GM19238 (cell line): ENCODE measurements at regions not wholly inside any gene's neighbourhood (a gene's known extent, or its start where the extent isn't known, plus 50 kb on each side); places are given as distances from the start of the nearest gene placed in this dataset.

Source experiments
- DNase-seq: peaks from one replicate; pipeline ENCODE4 v3.0.0; 2011; ENCODE audit warnings: low spot score; ENCODE audit not compliant: insufficient read length

- no peak for DNase-seq
Observed at GRCh38 chr2:175468431-175469098, 287.1 kb upstream of the ATP5MC3 start.

GRCh38 chr2:175465101-175465500 lies 283.6 kb upstream of the ATP5MC3 start:
- no peak for DNase-seq

- no peak for DNase-seq
Observed at GRCh38 chr2:175464311-175464670, 282.8 kb upstream of the ATP5MC3 start.

GRCh38 chr2:175463589-175464310 lies 282.2 kb upstream of the ATP5MC3 start:
- DNase-seq, result no peak

GRCh38 chr2:175463169-175463568 lies 281.7 kb upstream of the ATP5MC3 start:
- DNase-seq, result no peak

GRCh38 chr2:175462246-175462645 lies 280.7 kb upstream of the ATP5MC3 start:
- DNase-seq, result no peak

GRCh38 chr2:175461839-175462238 lies 280.3 kb upstream of the ATP5MC3 start:
- DNase-seq, result no peak

- DNase-seq, result no peak
Observed at GRCh38 chr2:175457895-175458448, 276.5 kb upstream of the ATP5MC3 start.

GRCh38 chr2:175454953-175455389 lies 273.5 kb upstream of the ATP5MC3 start:
- DNase-seq, result no peak

GRCh38 chr2:175450029-175450760 lies 268.7 kb upstream of the ATP5MC3 start:
- no peak for DNase-seq

- DNase-seq, result no peak
Observed at GRCh38 chr2:175449616-175450015, 268.1 kb upstream of the ATP5MC3 start.

GRCh38 chr2:175446201-175446600 lies 264.7 kb upstream of the ATP5MC3 start:
- no peak for DNase-seq

GRCh38 chr2:175445281-175445680 lies 263.8 kb upstream of the ATP5MC3 start:
- no peak for DNase-seq

GRCh38 chr2:175442441-175442840 lies 260.9 kb upstream of the ATP5MC3 start:
- DNase-seq, result no peak

- no peak for DNase-seq
Observed at GRCh38 chr2:175441181-175441761, 259.8 kb upstream of the ATP5MC3 start.

GRCh38 chr2:175439416-175439815 lies 257.9 kb upstream of the ATP5MC3 start:
- DNase-seq, result no peak

- DNase-seq, result no peak
Observed at GRCh38 chr2:175437167-175437566, 255.7 kb upstream of the ATP5MC3 start.

- no peak for DNase-seq
Observed at GRCh38 chr2:175436076-175436475, 254.6 kb upstream of the ATP5MC3 start.

- no peak for DNase-seq
Observed at GRCh38 chr2:175435012-175435411, 253.5 kb upstream of the ATP5MC3 start.

GRCh38 chr2:175432793-175433192 lies 251.3 kb upstream of the ATP5MC3 start:
- DNase-seq, result no peak

- no peak for DNase-seq
Observed at GRCh38 chr2:175432021-175432420, 250.5 kb upstream of the ATP5MC3 start.
